KMS-11 (cell line): ENCODE measurements at regions not wholly inside any gene's neighbourhood (a gene's known extent, or its start where the extent isn't known, plus 50 kb on each side); places are given as distances from the start of the nearest gene placed in this dataset.
"Not testable (repeated sequence)": the region's sequence is repeated elsewhere in the genome, so short reads cannot be mapped to it uniquely, and the experiment has no call there.

Experiments
- H2AFZ ChIP-seq: fragments of 200-600 bp; sonication (generic); 2 replicates; pipeline ENCODE4 v1.6.1; 2016; ENCODE audit warnings: antibody characterized with exemption, mixed run types, low read depth
- H3K27ac ChIP-seq: fragments of 200-600 bp; sonication (generic); 2 replicates; pipeline ENCODE4 v1.6.1; 2016; ENCODE audit warnings: mild to moderate bottlenecking, mixed run types
- H3K27me3 ChIP-seq: fragments of 200-600 bp; sonication (generic); 2 replicates; pipeline ENCODE4 v1.6.1; 2017; ENCODE audit warnings: mild to moderate bottlenecking, low read depth, mixed run types, moderate library complexity; ENCODE audit not compliant: insufficient read depth
- H3K36me3 ChIP-seq: fragments of 200-600 bp; sonication (generic); 2 replicates; pipeline ENCODE4 v1.6.1; 2017; ENCODE audit warnings: mild to moderate bottlenecking, mixed run types; ENCODE audit not compliant: insufficient read depth
- H3K4me1 ChIP-seq: fragments of 200-600 bp; sonication (generic); 2 replicates; pipeline ENCODE4 v1.6.1; 2016; ENCODE audit warnings: mild to moderate bottlenecking, low read depth, mixed run types; ENCODE audit not compliant: poor library complexity, severe bottlenecking
- H3K4me2 ChIP-seq: fragments of 200-600 bp; sonication (generic); 2 replicates; pipeline ENCODE4 v1.7.0; 2016; ENCODE audit warnings: mild to moderate bottlenecking, mixed run types
- H3K4me3 ChIP-seq: fragments of 200-600 bp; sonication (generic); IDR thresholded peaks from 2 replicates; pipeline ENCODE4 v1.6.1; 2017; ENCODE audit warnings: low read depth, low read length, mixed read lengths; ENCODE audit not compliant: insufficient read depth
- H3K79me2 ChIP-seq: fragments of 200-600 bp; sonication (generic); 2 replicates; pipeline ENCODE4 v1.6.1; 2016; ENCODE audit warnings: low read depth, mixed run types; ENCODE audit not compliant: insufficient read depth
- H3K9ac ChIP-seq: fragments of 200-600 bp; sonication (generic); 2 replicates; pipeline ENCODE4 v1.6.1; 2016; ENCODE audit warnings: mild to moderate bottlenecking, mixed run types
- H4K20me1 ChIP-seq: fragments of 200-600 bp; sonication (generic); 2 replicates; pipeline ENCODE4 v1.6.1; 2016; ENCODE audit warnings: mild to moderate bottlenecking, mixed run types; ENCODE audit not compliant: insufficient read depth
- CTCF ChIP-seq: fragments of 200-600 bp; sonication (generic); conservative IDR thresholded peaks from 2 replicates; pipeline ENCODE4 v1.6.1; 2017; ENCODE audit warnings: low read depth, mild to moderate bottlenecking, antibody characterized with exemption, low read length, moderate library complexity, mixed read lengths

- TF ChIP-seq CTCF, result no peak
- H2AFZ ChIP-seq, result no peak overlapping the region
- no peaks in the 10 kb centered on the region for H3K4me1 ChIP-seq
- no peaks in the 10 kb centered on the region for H3K36me3 ChIP-seq
- no peak overlapping the region for H3K4me3 ChIP-seq
- no peak overlapping the region for H3K9ac ChIP-seq
- H3K79me2 ChIP-seq, result no peaks in the 10 kb centered on the region
- H3K27ac ChIP-seq, result no peak overlapping the region
- H3K4me2 ChIP-seq, result no peak overlapping the region
- no peaks in the 10 kb centered on the region for H4K20me1 ChIP-seq
- H3K27me3 ChIP-seq, result no peaks in the 10 kb centered on the region
Observed at GRCh38 chr3:5929027-5929426, 741.5 kb downstream of the EDEM1 start.

DNA sequence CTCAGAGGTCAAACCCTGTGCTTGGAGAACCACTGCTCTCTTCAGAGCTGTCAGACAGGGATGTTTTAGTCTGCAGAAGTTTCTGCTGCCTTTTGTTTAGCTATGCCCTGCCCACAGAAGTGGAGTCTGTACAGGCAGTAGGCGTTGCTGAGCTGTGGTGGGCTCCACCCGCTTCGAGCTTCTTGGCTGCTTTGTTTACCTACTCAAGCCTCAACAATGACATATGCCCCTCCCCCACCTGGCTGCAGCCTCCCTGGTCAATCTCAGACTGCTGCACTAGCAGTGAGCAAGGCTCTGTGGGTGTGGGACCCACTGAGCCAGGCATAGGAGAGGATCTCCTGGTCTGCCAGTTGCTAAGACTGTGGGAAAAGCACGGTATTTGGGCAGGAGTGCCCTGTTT lies 756.6 kb downstream of the EDEM1 start:
- H3K79me2 ChIP-seq, H3K36me3 ChIP-seq, H3K4me1 ChIP-seq, H3K27me3 ChIP-seq, H4K20me1 ChIP-seq, H3K4me3 ChIP-seq, H2AFZ ChIP-seq, H3K4me2 ChIP-seq, H3K27ac ChIP-seq, H3K9ac ChIP-seq: not testable (repeated sequence)

- no peak overlapping the region for H3K9ac ChIP-seq
- H3K36me3 ChIP-seq, result no peaks in the 10 kb centered on the region
- H3K27ac ChIP-seq, result no peak overlapping the region
- no peaks in the 10 kb centered on the region for H3K4me1 ChIP-seq
- no peak overlapping the region for H3K4me2 ChIP-seq
- no peak overlapping the region for H2AFZ ChIP-seq
- no peak overlapping the region for H3K4me3 ChIP-seq
- no peaks in the 10 kb centered on the region for H3K79me2 ChIP-seq
- no peaks in the 10 kb centered on the region for H4K20me1 ChIP-seq
- no peaks in the 10 kb centered on the region for H3K27me3 ChIP-seq
- TF ChIP-seq CTCF, result no peak
Observed at GRCh38 chr3:5948084-5948483, 760.6 kb downstream of the EDEM1 start.

DNA sequence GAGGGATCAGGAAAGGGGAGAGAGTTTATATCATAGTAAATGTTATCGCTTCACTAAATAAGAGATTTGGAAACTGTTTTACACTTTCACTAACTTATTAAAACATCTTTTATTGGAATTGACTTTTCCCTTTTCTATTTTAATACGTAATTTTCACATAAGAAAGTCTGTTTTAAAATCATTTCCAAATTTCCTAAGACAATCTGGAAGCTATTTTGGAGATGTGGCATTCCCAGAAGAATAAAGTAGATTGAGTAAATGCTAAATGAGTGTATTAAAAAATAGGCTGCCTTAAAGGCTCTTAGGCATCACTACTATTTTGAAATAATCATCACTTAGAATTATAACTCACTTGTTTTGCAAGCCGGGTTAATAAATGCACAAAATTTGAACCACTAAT lies 763.5 kb downstream of the EDEM1 start:
- Histone ChIP-seq H3K27me3 (no peaks in the 10 kb centered on the region), H3K79me2 (no peaks in the 10 kb centered on the region), H3K4me2 (no peak overlapping the region), H3K9ac (no peak overlapping the region), H3K4me3 (no peak overlapping the region), H4K20me1 (no peaks in the 10 kb centered on the region), H2AFZ (no peak overlapping the region), H3K36me3 (no peaks in the 10 kb centered on the region), H3K4me1 (no peaks in the 10 kb centered on the region), H3K27ac (no peak overlapping the region)
- TF ChIP-seq CTCF, result no peak

DNA sequence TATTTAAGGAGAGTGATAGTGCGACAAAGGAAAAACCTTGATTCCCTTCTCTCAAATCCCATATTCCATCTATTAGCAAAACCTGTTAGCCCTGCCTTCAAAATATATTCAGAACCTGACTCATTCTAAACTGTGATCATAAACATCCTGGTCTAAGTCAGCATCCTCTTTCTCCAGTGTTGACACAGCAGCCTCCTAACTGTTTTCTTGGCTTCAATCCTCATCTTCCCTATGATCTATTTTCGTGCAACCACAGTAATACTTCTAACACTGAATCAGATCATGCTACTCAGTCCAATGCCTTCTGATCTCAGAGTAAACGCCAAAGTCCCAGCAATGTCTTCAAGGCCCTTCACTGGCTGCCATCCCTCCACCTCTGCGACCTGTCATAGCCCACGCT lies 785.1 kb downstream of the EDEM1 start:
- Histone ChIP-seq H3K4me1 (no peaks in the 10 kb centered on the region), H3K4me3 (no peak overlapping the region), H3K27ac (no peak overlapping the region), H2AFZ (no peak overlapping the region), H3K27me3 (no peaks in the 10 kb centered on the region), H4K20me1 (no peaks in the 10 kb centered on the region), H3K79me2 (no peaks in the 10 kb centered on the region), H3K4me2 (no peak overlapping the region), H3K9ac (no peak overlapping the region), H3K36me3 (no peaks in the 10 kb centered on the region)
- no peak for TF ChIP-seq CTCF
